ENCODE measurements at regions not wholly inside any gene's neighbourhood (a gene's known extent, or its start where the extent isn't known, plus 50 kb on each side); places are given as distances from the start of the nearest gene placed in this dataset.

DNA sequence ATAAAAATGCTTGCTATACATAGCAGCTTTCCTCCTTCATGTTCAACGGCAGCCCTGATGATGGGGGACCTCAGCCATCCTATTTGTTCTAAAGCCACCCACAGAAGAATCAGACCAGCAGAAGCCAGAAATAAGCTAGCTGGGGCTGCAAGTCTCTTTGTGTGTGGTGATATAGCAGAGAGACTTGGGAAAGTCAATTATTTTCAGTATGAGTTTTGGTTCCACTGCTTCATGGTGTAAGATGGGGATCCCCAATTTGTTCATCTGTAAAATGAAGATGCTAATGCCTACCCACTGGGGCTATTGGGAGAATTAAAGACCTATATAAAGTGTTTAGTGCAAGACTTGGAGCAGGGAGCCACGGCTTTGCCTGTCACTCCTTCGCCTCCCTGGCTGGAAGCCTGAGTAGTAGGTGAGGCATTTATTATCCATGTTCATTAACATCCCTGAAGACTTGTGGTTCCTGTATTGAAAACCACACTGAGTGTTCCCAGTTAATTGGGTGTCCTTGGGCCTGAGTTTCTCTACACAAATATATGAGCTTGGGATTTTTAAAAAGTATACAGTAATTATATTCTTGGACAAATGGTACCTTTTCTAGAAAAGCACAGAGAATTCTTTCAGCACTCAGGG, 210.1 kb upstream of the SLC24A2 start:
- 36 to 52% methylated on average over 2 to 3 of the region's 3 CpGs for WGBS, 2 experiments
- Histone ChIP-seq H3K4me3 (ENCODE audit: insufficient read depth, low read depth, low read length) (no peak overlapping the region), H3K36me3 (ENCODE audit: control insufficient read depth, insufficient read depth, low read length) (no peaks in the 10 kb centered on the region), H3K27ac (ENCODE audit: insufficient read depth, low read depth, low read length, poor library complexity, severe bottlenecking) (no peak overlapping the region), H3K27me3 (ENCODE audit: control insufficient read depth, insufficient read depth, low read length, poor library complexity, severe bottlenecking) (no peaks in the 10 kb centered on the region), H3K4me1 (ENCODE audit: control insufficient read depth, insufficient read depth, low read length) (no peaks in the 10 kb centered on the region), H3K9me3 (ENCODE audit: control insufficient read depth, low read length) (no peaks in the 10 kb centered on the region)

GRCh38 chr9:19998153-19998552, 209.3 kb upstream of the SLC24A2 start:
- Histone ChIP-seq H3K4me1 (ENCODE audit: control insufficient read depth, insufficient read depth, low read length) (no peaks in the 10 kb centered on the region), H3K27me3 (ENCODE audit: control insufficient read depth, insufficient read depth, low read length, poor library complexity, severe bottlenecking) (no peaks in the 10 kb centered on the region), H3K36me3 (ENCODE audit: control insufficient read depth, insufficient read depth, low read length) (no peaks in the 10 kb centered on the region), H3K27ac (ENCODE audit: insufficient read depth, low read depth, low read length, poor library complexity, severe bottlenecking) (no peak overlapping the region), H3K9me3 (ENCODE audit: control insufficient read depth, low read length) (no peaks in the 10 kb centered on the region), H3K4me3 (ENCODE audit: insufficient read depth, low read depth, low read length) (no peak overlapping the region)
- WGBS, 2 experiments: 84 to 91% methylated on average over 2 of the region's 2 CpGs

DNA sequence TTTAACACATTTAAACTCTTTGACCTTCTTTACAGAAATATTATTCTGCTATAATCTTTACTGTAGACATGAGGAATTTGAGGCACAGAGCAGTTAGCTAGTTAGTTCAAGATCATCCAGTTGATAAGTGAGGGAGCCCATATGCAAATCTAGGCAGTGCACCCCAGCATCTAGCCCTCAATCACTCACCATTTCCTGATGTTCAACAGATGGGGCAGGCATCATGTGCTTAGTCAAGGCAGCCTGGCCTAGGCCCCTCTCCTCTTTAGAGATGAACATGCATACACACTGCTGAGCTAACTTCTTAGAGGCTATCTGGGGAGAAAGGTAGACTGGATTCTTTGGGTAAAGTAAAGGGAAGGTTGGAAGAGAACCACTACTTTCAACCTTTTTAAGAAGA, 206.8 kb upstream of the SLC24A2 start:
- H3K4me1 ChIP-seq (ENCODE audit: control insufficient read depth, insufficient read depth, low read length): no peaks in the 10 kb centered on the region
- H3K27me3 ChIP-seq (ENCODE audit: control insufficient read depth, insufficient read depth, low read length, poor library complexity, severe bottlenecking): no peaks in the 10 kb centered on the region
- H3K27ac ChIP-seq (ENCODE audit: insufficient read depth, low read depth, low read length, poor library complexity, severe bottlenecking): no peak overlapping the region
- no peak overlapping the region for H3K4me3 ChIP-seq (ENCODE audit: insufficient read depth, low read depth, low read length)
- no peaks in the 10 kb centered on the region for H3K9me3 ChIP-seq (ENCODE audit: control insufficient read depth, low read length)
- no peaks in the 10 kb centered on the region for H3K36me3 ChIP-seq (ENCODE audit: control insufficient read depth, insufficient read depth, low read length)

DNA sequence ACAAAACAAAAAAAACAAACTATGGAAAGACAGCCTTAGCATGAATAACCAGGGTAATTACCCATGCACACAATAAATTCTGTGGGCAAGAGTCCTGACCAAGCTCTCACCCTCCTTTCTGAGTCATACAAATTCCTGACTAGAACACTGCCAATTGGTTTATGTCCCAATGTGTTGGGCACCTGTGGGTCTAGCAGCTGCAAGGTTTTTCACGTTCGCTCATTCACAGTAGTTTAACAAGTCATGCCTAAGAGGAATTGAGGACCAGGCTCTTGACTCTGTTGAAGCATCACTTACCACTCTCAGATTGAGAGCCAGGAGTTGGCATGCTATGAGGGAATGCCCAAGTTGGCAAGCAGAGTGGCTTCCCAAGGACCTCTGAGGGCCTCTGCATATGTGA, 205.5 kb upstream of the SLC24A2 start:
- H3K4me3 ChIP-seq (ENCODE audit: insufficient read depth, low read depth, low read length): no peak overlapping the region
- no peaks in the 10 kb centered on the region for H3K9me3 ChIP-seq (ENCODE audit: control insufficient read depth, low read length)
- no peaks in the 10 kb centered on the region for H3K36me3 ChIP-seq (ENCODE audit: control insufficient read depth, insufficient read depth, low read length)
- H3K27me3 ChIP-seq (ENCODE audit: control insufficient read depth, insufficient read depth, low read length, poor library complexity, severe bottlenecking): no peaks in the 10 kb centered on the region
- 88 to 98% methylated on average over 2 of the region's 2 CpGs for WGBS, 2 experiments
- no peak overlapping the region for H3K27ac ChIP-seq (ENCODE audit: insufficient read depth, low read depth, low read length, poor library complexity, severe bottlenecking)
- H3K4me1 ChIP-seq (ENCODE audit: control insufficient read depth, insufficient read depth, low read length): no peaks in the 10 kb centered on the region

- H3K4me1 ChIP-seq (ENCODE audit: control insufficient read depth, insufficient read depth, low read length): peaks cover 10% of the 10 kb centered on the region
- WGBS, 2 experiments: 94 to 97% methylated on average over 2 of the region's 2 CpGs
- no peaks in the 10 kb centered on the region for H3K27me3 ChIP-seq (ENCODE audit: control insufficient read depth, insufficient read depth, low read length, poor library complexity, severe bottlenecking)
- no peaks in the 10 kb centered on the region for H3K36me3 ChIP-seq (ENCODE audit: control insufficient read depth, insufficient read depth, low read length)
- no peaks in the 10 kb centered on the region for H3K9me3 ChIP-seq (ENCODE audit: control insufficient read depth, low read length)
- H3K27ac ChIP-seq (ENCODE audit: insufficient read depth, low read depth, low read length, poor library complexity, severe bottlenecking): no peak overlapping the region
- no peak overlapping the region for H3K4me3 ChIP-seq (ENCODE audit: insufficient read depth, low read depth, low read length)
These were observed 203.7 kb upstream of the SLC24A2 start for GRCh38 chr9:19992556-19992955.

- H3K27ac ChIP-seq (ENCODE audit: insufficient read depth, low read depth, low read length, poor library complexity, severe bottlenecking): no peak overlapping the region
- WGBS, 2 experiments: 80% methylated on average over 1 of the region's 1 CpG; no CpG with 5 or more reads in 1 of the 2 experiments
- no peaks in the 10 kb centered on the region for H3K9me3 ChIP-seq (ENCODE audit: control insufficient read depth, low read length)
- no peaks in the 10 kb centered on the region for H3K36me3 ChIP-seq (ENCODE audit: control insufficient read depth, insufficient read depth, low read length)
- no peak overlapping the region for H3K4me3 ChIP-seq (ENCODE audit: insufficient read depth, low read depth, low read length)
- peaks cover 10% of the 10 kb centered on the region for H3K4me1 ChIP-seq (ENCODE audit: control insufficient read depth, insufficient read depth, low read length)
- no peaks in the 10 kb centered on the region for H3K27me3 ChIP-seq (ENCODE audit: control insufficient read depth, insufficient read depth, low read length, poor library complexity, severe bottlenecking)
These were observed 200.4 kb upstream of the SLC24A2 start for GRCh38 chr9:19989213-19989612.

- no peaks in the 10 kb centered on the region for H3K27me3 ChIP-seq (ENCODE audit: control insufficient read depth, insufficient read depth, low read length, poor library complexity, severe bottlenecking)
- WGBS, 2 experiments: 66 to 68% methylated on average over 2 of the region's 2 CpGs
- peak overlapping the region; percentile 46 for H3K27ac ChIP-seq (ENCODE audit: insufficient read depth, low read depth, low read length, poor library complexity, severe bottlenecking)
- H3K36me3 ChIP-seq (ENCODE audit: control insufficient read depth, insufficient read depth, low read length): no peaks in the 10 kb centered on the region
- H3K9me3 ChIP-seq (ENCODE audit: control insufficient read depth, low read length): no peaks in the 10 kb centered on the region
- no peak overlapping the region for H3K4me3 ChIP-seq (ENCODE audit: insufficient read depth, low read depth, low read length)
- peaks cover 10% of the 10 kb centered on the region for H3K4me1 ChIP-seq (ENCODE audit: control insufficient read depth, insufficient read depth, low read length)
These were observed 199.4 kb upstream of the SLC24A2 start for GRCh38 chr9:19988281-19988680.

DNA sequence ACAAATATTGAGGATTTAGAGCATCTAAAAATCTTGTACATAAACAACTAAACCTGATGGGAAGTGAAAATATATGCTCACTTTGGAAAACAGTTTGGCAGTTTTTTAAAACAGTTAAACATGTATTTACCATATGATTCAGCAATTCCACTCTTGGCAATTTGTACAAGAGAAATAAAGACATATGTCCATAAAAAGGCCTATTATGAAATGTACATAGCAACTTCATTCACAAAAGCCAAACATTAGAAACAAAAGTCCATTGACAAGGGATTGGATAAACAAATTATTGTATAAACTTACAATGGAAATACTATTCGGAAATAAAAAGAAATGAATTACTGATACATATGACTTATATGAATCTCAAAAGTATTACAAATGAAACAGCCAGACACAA, 196.2 kb upstream of the SLC24A2 start:
- Histone ChIP-seq H3K36me3 (ENCODE audit: control insufficient read depth, insufficient read depth, low read length) (no peaks in the 10 kb centered on the region), H3K9me3 (ENCODE audit: control insufficient read depth, low read length) (no peaks in the 10 kb centered on the region), H3K27me3 (ENCODE audit: control insufficient read depth, insufficient read depth, low read length, poor library complexity, severe bottlenecking) (no peaks in the 10 kb centered on the region), H3K4me3 (ENCODE audit: insufficient read depth, low read depth, low read length) (no peak overlapping the region), H3K27ac (ENCODE audit: insufficient read depth, low read depth, low read length, poor library complexity, severe bottlenecking) (no peak overlapping the region), H3K4me1 (ENCODE audit: control insufficient read depth, insufficient read depth, low read length) (peaks cover 10% of the 10 kb centered on the region)
- no CpG with 5 or more reads among the region's 1 CpG for WGBS, 2 experiments

DNA sequence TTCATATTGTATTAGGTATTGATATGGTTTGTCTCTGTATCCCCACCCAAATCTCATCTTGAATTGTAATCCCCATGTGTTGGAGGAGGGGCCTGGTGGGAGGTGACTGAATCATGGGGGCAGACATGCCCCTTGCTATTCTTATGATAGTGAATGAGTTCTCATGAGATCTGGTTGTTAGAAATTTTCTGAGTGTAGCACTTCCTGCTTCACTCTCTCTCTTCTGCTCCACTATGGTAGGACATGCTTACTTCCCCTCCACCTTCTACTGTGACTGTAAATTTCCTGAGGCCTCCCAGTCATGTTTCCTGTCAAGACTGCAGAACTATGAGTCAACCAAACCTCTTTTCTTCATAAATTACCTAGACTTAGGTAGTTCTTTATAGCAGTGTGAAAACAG, 187.4 kb upstream of the SLC24A2 start:
- H3K27ac ChIP-seq (ENCODE audit: insufficient read depth, low read depth, low read length, poor library complexity, severe bottlenecking): no peak overlapping the region
- H3K9me3 ChIP-seq (ENCODE audit: control insufficient read depth, low read length): no peaks in the 10 kb centered on the region
- no peaks in the 10 kb centered on the region for H3K36me3 ChIP-seq (ENCODE audit: control insufficient read depth, insufficient read depth, low read length)
- H3K4me3 ChIP-seq (ENCODE audit: insufficient read depth, low read depth, low read length): no peak overlapping the region
- H3K4me1 ChIP-seq (ENCODE audit: control insufficient read depth, insufficient read depth, low read length): no peaks in the 10 kb centered on the region
- no peaks in the 10 kb centered on the region for H3K27me3 ChIP-seq (ENCODE audit: control insufficient read depth, insufficient read depth, low read length, poor library complexity, severe bottlenecking)

DNA sequence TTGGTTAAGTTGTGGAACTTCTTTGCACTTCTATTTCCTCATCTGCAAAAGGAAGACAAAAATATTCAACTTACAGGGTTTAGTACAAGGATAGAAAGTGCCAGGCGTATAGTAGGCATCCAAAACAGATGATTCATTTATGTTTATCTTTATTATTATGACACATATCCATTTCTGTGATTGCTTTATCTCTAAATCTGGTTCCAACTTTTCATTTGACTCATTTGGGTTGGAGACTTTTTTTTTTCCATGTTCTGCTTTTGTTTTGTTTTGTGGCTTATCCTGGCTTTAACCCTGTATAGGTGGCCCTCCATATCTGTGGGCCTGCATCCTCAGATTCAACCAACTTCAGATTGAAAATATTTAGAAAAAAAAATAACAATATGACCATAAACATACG, 186.7 kb upstream of the SLC24A2 start:
- Histone ChIP-seq H3K4me1 (ENCODE audit: control insufficient read depth, insufficient read depth, low read length) (no peaks in the 10 kb centered on the region), H3K4me3 (ENCODE audit: insufficient read depth, low read depth, low read length) (no peak overlapping the region), H3K36me3 (ENCODE audit: control insufficient read depth, insufficient read depth, low read length) (no peaks in the 10 kb centered on the region), H3K9me3 (ENCODE audit: control insufficient read depth, low read length) (no peaks in the 10 kb centered on the region), H3K27ac (ENCODE audit: insufficient read depth, low read depth, low read length, poor library complexity, severe bottlenecking) (no peak overlapping the region), H3K27me3 (ENCODE audit: control insufficient read depth, insufficient read depth, low read length, poor library complexity, severe bottlenecking) (no peaks in the 10 kb centered on the region)
- 100% methylated on average over 2 of the region's 2 CpGs; no CpG with 5 or more reads in 1 of the 2 experiments for WGBS, 2 experiments

GRCh38 chr9:19969721-19970120, 180.9 kb upstream of the SLC24A2 start:
- Histone ChIP-seq H3K27me3 (ENCODE audit: control insufficient read depth, insufficient read depth, low read length, poor library complexity, severe bottlenecking) (no peaks in the 10 kb centered on the region), H3K9me3 (ENCODE audit: control insufficient read depth, low read length) (no peaks in the 10 kb centered on the region), H3K4me1 (ENCODE audit: control insufficient read depth, insufficient read depth, low read length) (peaks cover 20% of the 10 kb centered on the region), H3K4me3 (ENCODE audit: insufficient read depth, low read depth, low read length) (no peak overlapping the region), H3K36me3 (ENCODE audit: control insufficient read depth, insufficient read depth, low read length) (no peaks in the 10 kb centered on the region), H3K27ac (ENCODE audit: insufficient read depth, low read depth, low read length, poor library complexity, severe bottlenecking) (no peak overlapping the region)
